ENCODE measurements at regions not wholly inside any gene's neighbourhood (a gene's known extent, or its start where the extent isn't known, plus 50 kb on each side); places are given as distances from the start of the nearest gene placed in this dataset.

DNA sequence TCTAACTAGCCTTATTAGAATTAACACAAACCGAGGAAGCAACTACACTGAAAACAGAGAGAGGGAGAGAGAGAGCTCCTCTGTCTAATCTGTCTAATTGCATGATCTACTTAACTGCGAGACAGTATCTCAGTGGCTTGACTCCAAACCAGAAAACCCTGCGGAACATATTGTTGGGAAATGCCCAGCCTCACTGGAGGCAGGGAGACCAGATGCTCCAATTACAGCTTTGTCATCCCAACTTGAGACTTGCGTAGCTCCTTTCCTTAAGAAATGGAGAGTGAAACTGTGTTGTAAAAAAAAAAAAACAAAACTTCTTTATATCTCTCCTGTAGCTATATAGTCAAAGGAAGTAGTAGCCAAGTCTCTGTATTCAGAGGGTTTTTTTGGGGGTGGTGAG, 52.0 kb upstream of the ZNRF2 start:
- no peak for TF ChIP-seq EZH2 (IDR thresholded peaks at IDR 0.05; ENCODE audit: insufficient read depth, poor library complexity, severe bottlenecking)
- TF ChIP-seq EZH2phosphoT487 (IDR thresholded peaks at IDR 0.05; ENCODE audit: insufficient read depth, low read depth): no peak

Measured in GM23248 (cell line).